Central memory CD8-positive, alpha-beta T cell (primary cell): ENCODE measurements at regions not wholly inside any gene's neighbourhood (a gene's known extent, or its start where the extent isn't known, plus 50 kb on each side); places are given as distances from the start of the nearest gene placed in this dataset.

Source experiments
- ATAC-seq: fragments of 150-1000 bp; cut with Tn5 transposase; replicated peaks from 2 replicates; pipeline ENCODE4 v1.10.0; 2022; ENCODE audit warnings: mild to moderate bottlenecking, moderate FRiP score, moderate number of reproducible peaks; ENCODE audit not compliant: poor library complexity, severe bottlenecking; ENCODE audit errors: extremely low read depth
- DNase-seq, 2 donors: peaks; one replicate each; pipeline ENCODE4 v3.0.0; 2021; ENCODE audit warnings: low spot score in 2 of 2
- H3K27ac Mint-ChIP-seq: one replicate; pipeline ENCODE4 v1.8.0; 2022; ENCODE audit warnings: low read depth, mild to moderate bottlenecking, moderate library complexity, mixed read lengths
- H3K27me3 Mint-ChIP-seq: one replicate; pipeline ENCODE4 v1.8.0; 2022; ENCODE audit warnings: mixed read lengths
- H3K36me3 Mint-ChIP-seq: one replicate; pipeline ENCODE4 v1.8.0; 2022; ENCODE audit warnings: mild to moderate bottlenecking, moderate library complexity, mixed read lengths; ENCODE audit not compliant: insufficient read depth
- H3K4me1 Mint-ChIP-seq: one replicate; pipeline ENCODE4 v1.8.0; 2022; ENCODE audit warnings: mixed read lengths
- H3K4me3 Mint-ChIP-seq: one replicate; pipeline ENCODE4 v1.8.0; 2022; ENCODE audit warnings: mild to moderate bottlenecking, moderate library complexity, mixed read lengths
- H3K9me3 Mint-ChIP-seq: one replicate; pipeline ENCODE4 v1.8.0; 2022; ENCODE audit warnings: mixed read lengths

GRCh38 chr13:90796474-90796873 lies 551.0 kb upstream of the MIR17HG start:
- DNase-seq (no peak), ATAC-seq (no peak)
- Mint-ChIP-seq H3K27ac (no peak overlapping the region), H3K36me3 (no peaks in the 10 kb centered on the region), H3K4me3 (no peak overlapping the region), H3K9me3 (peaks cover 11% of the 10 kb centered on the region), H3K27me3 (no peaks in the 10 kb centered on the region), H3K4me1 (no peaks in the 10 kb centered on the region)

GRCh38 chr13:90797335-90797734 lies 550.2 kb upstream of the MIR17HG start:
- Mint-ChIP-seq H3K27ac (no peak overlapping the region), H3K36me3 (no peaks in the 10 kb centered on the region), H3K9me3 (peaks cover 11% of the 10 kb centered on the region), H3K27me3 (no peaks in the 10 kb centered on the region), H3K4me1 (no peaks in the 10 kb centered on the region), H3K4me3 (no peak overlapping the region)
- no peak for ATAC-seq
- no peak for DNase-seq

GRCh38 chr13:90798381-90798780 lies 549.1 kb upstream of the MIR17HG start:
- H3K27me3 Mint-ChIP-seq: no peaks in the 10 kb centered on the region

GRCh38 chr13:90800082-90800746 lies 547.3 kb upstream of the MIR17HG start:
- no peaks in the 10 kb centered on the region for H3K27me3 Mint-ChIP-seq
- no peak overlapping the region for H3K27ac Mint-ChIP-seq
- H3K36me3 Mint-ChIP-seq: no peaks in the 10 kb centered on the region
- H3K9me3 Mint-ChIP-seq: peaks cover 5% of the 10 kb centered on the region
- ATAC-seq: no peak
- no peak overlapping the region for H3K4me3 Mint-ChIP-seq
- no peak for DNase-seq
- H3K4me1 Mint-ChIP-seq: no peaks in the 10 kb centered on the region

More at GRCh38 chr13:90798381-90798780, 549.1 kb upstream of the MIR17HG start:
- ATAC-seq: no peak
- Mint-ChIP-seq H3K4me1 (no peaks in the 10 kb centered on the region), H3K4me3 (no peak overlapping the region), H3K27ac (no peak overlapping the region), H3K9me3 (peaks cover 11% of the 10 kb centered on the region), H3K36me3 (no peaks in the 10 kb centered on the region)
- DNase-seq: no peak

- Mint-ChIP-seq H3K4me3 (no peak overlapping the region), H3K27ac (no peak overlapping the region), H3K4me1 (no peaks in the 10 kb centered on the region), H3K27me3 (no peaks in the 10 kb centered on the region), H3K9me3 (peaks cover 4% of the 10 kb centered on the region), H3K36me3 (no peaks in the 10 kb centered on the region)
- ATAC-seq (no peak), DNase-seq (no peak)
Observed at GRCh38 chr13:90801621-90802020, 545.9 kb upstream of the MIR17HG start.

- Mint-ChIP-seq H3K27ac (no peak overlapping the region), H3K36me3 (no peaks in the 10 kb centered on the region), H3K4me3 (no peak overlapping the region), H3K27me3 (no peaks in the 10 kb centered on the region), H3K4me1 (no peaks in the 10 kb centered on the region), H3K9me3 (peaks cover 4% of the 10 kb centered on the region)
- no peak for DNase-seq
- ATAC-seq: no peak
Observed at GRCh38 chr13:90803210-90803609, 544.3 kb upstream of the MIR17HG start.

GRCh38 chr13:90806016-90806615 lies 541.4 kb upstream of the MIR17HG start:
- H3K4me1 Mint-ChIP-seq: no peaks in the 10 kb centered on the region
- no peaks in the 10 kb centered on the region for H3K27me3 Mint-ChIP-seq
- ATAC-seq (no peak), DNase-seq (no peak)
- H3K27ac Mint-ChIP-seq: no peak overlapping the region
- no peak overlapping the region for H3K4me3 Mint-ChIP-seq
- no peaks in the 10 kb centered on the region for H3K36me3 Mint-ChIP-seq
- H3K9me3 Mint-ChIP-seq: peaks cover 4% of the 10 kb centered on the region

GRCh38 chr13:90806892-90807291 lies 540.6 kb upstream of the MIR17HG start:
- H3K27me3 Mint-ChIP-seq: no peaks in the 10 kb centered on the region

GRCh38 chr13:90808838-90809237 lies 538.6 kb upstream of the MIR17HG start:
- ATAC-seq (no peak), DNase-seq (no peak)
- Mint-ChIP-seq H3K4me1 (no peaks in the 10 kb centered on the region), H3K27ac (no peak overlapping the region), H3K4me3 (no peak overlapping the region), H3K36me3 (no peaks in the 10 kb centered on the region), H3K27me3 (no peaks in the 10 kb centered on the region), H3K9me3 (peaks cover 4% of the 10 kb centered on the region)

More at GRCh38 chr13:90806892-90807291, 540.6 kb upstream of the MIR17HG start:
- DNase-seq (no peak), ATAC-seq (no peak)
- Mint-ChIP-seq H3K9me3 (peaks cover 4% of the 10 kb centered on the region), H3K4me1 (no peaks in the 10 kb centered on the region), H3K27ac (no peak overlapping the region), H3K36me3 (no peaks in the 10 kb centered on the region), H3K4me3 (no peak overlapping the region)

GRCh38 chr13:90824032-90824431 lies 523.5 kb upstream of the MIR17HG start:
- H3K27ac Mint-ChIP-seq: no peak overlapping the region
- no peaks in the 10 kb centered on the region for H3K27me3 Mint-ChIP-seq
- no peak overlapping the region for H3K4me3 Mint-ChIP-seq
- DNase-seq (no peak), ATAC-seq (no peak)
- H3K9me3 Mint-ChIP-seq: peaks cover 22% of the 10 kb centered on the region
- no peaks in the 10 kb centered on the region for H3K36me3 Mint-ChIP-seq
- no peaks in the 10 kb centered on the region for H3K4me1 Mint-ChIP-seq

- no peak overlapping the region for H3K4me3 Mint-ChIP-seq
- H3K27ac Mint-ChIP-seq: no peak overlapping the region
- no peaks in the 10 kb centered on the region for H3K36me3 Mint-ChIP-seq
- H3K27me3 Mint-ChIP-seq: no peaks in the 10 kb centered on the region
- H3K4me1 Mint-ChIP-seq: no peaks in the 10 kb centered on the region
- DNase-seq (no peak), ATAC-seq (no peak)
- H3K9me3 Mint-ChIP-seq: peaks cover 15% of the 10 kb centered on the region
Observed at GRCh38 chr13:90826688-90827087, 520.8 kb upstream of the MIR17HG start.

GRCh38 chr13:90830782-90831181 lies 516.7 kb upstream of the MIR17HG start:
- Mint-ChIP-seq H3K9me3 (peaks cover 13% of the 10 kb centered on the region), H3K4me1 (no peaks in the 10 kb centered on the region), H3K4me3 (no peak overlapping the region), H3K36me3 (no peaks in the 10 kb centered on the region), H3K27me3 (no peaks in the 10 kb centered on the region), H3K27ac (no peak overlapping the region)
- ATAC-seq: no peak
- no peak for DNase-seq

- no peak for DNase-seq
- H3K4me1 Mint-ChIP-seq: no peaks in the 10 kb centered on the region
- H3K27me3 Mint-ChIP-seq: no peaks in the 10 kb centered on the region
- H3K4me3 Mint-ChIP-seq: no peak overlapping the region
- H3K9me3 Mint-ChIP-seq: peaks cover 18% of the 10 kb centered on the region
- ATAC-seq: no peak
- no peak overlapping the region for H3K27ac Mint-ChIP-seq
- H3K36me3 Mint-ChIP-seq: no peaks in the 10 kb centered on the region
Observed at GRCh38 chr13:90833951-90834350, 513.5 kb upstream of the MIR17HG start.
